ENCODE measurements at regions not wholly inside any gene's neighbourhood (a gene's known extent, or its start where the extent isn't known, plus 50 kb on each side); places are given as distances from the start of the nearest gene placed in this dataset.

DNA sequence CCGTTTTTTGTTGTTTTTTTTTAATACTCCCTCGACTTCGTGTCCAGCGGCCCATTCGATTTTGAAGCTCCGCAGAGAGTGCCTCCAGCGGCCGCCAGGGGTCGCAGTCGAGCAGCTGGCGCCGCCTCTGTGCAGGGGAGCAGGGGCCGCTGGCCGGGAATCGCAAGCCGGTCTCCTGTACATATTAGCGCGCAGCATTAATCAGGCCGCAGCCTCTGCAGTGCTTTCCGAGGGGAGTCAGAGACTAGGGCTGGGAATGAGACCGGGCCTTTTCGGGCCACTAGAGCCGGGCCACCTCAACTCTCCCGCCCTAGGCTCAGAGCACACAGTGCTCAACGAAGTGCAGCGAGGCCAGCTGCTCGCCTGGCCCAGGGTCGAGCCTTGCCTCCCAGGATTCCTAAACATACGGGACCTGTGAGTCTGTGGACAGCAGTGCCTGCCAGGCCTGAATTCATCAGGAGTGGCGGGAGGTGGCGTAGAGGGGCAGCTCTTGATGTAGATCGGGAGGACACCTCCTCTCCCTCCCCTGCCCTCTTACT, 81.8 kb downstream of the EMP1 start:
- no peak overlapping the region for H3K9ac ChIP-seq (ENCODE audit: low read length)
- peaks cover 60% of the 10 kb centered on the region for H3K27me3 ChIP-seq (ENCODE audit: low read length)
- no peaks in the 10 kb centered on the region for H3F3A ChIP-seq (ENCODE audit: low read length, unreplicated experiment)
- POLR2A ChIA-PET (ENCODE audit: unreplicated experiment), result no interaction called here
- H3K36me3 ChIP-seq (ENCODE audit: low read depth, low read length), result no peaks in the 10 kb centered on the region
- no peaks in the 10 kb centered on the region for H3K4me1 ChIP-seq (ENCODE audit: insufficient read depth, low read length)
- DNase-seq, result peak; percentile 69
- no peak overlapping the region; the same call in 1 of the 2 replicates for H2AFZ ChIP-seq (ENCODE audit: low read length)
- no peak overlapping the region for H3K27ac ChIP-seq (ENCODE audit: low read length)
- no peaks in the 10 kb centered on the region for H3K9me3 ChIP-seq (ENCODE audit: low read length)
- CTCF ChIA-PET, result interaction anchor here (0.6 to 1.0 kb wide), 3 partner anchors 66 to 266 kb away, joined by 3 to 7 read pairs (median 3); no protein-coding TSS in a partner anchor
- no peak for TF ChIP-seq EZH2 (IDR thresholded peaks at IDR 0.05; ENCODE audit: low read length, unreplicated experiment)
- TF ChIP-seq, protein P1, sequence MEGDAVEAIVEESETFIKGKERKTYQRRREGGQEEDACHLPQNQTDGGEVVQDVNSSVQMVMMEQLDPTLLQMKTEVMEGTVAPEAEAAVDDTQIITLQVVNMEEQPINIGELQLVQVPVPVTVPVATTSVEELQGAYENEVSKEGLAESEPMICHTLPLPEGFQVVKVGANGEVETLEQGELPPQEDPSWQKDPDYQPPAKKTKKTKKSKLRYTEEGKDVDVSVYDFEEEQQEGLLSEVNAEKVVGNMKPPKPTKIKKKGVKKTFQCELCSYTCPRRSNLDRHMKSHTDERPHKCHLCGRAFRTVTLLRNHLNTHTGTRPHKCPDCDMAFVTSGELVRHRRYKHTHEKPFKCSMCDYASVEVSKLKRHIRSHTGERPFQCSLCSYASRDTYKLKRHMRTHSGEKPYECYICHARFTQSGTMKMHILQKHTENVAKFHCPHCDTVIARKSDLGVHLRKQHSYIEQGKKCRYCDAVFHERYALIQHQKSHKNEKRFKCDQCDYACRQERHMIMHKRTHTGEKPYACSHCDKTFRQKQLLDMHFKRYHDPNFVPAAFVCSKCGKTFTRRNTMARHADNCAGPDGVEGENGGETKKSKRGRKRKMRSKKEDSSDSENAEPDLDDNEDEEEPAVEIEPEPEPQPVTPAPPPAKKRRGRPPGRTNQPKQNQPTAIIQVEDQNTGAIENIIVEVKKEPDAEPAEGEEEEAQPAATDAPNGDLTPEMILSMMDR (conservative IDR thresholded peaks at IDR 0.05; ENCODE audit: low read depth, low read length), result peak; percentile 90
- no peaks in the 10 kb centered on the region for H3K9me2 ChIP-seq (replicated peaks; ENCODE audit: low read length)
- no peak overlapping the region for H3K4me2 ChIP-seq (ENCODE audit: low read length)
- H3K79me2 ChIP-seq (ENCODE audit: low read length), result no peaks in the 10 kb centered on the region
- no peaks in the 10 kb centered on the region for H4K20me1 ChIP-seq (ENCODE audit: low read length)
- no peak overlapping the region for H3K4me3 ChIP-seq (ENCODE audit: low read length)
- BruUV-seq (replicated peaks), result no TSS peak
- intact Hi-C loops (cut with micrococcal nuclease), result loop anchor here (1.0 to 5.0 kb wide), 4 partner anchors 84 to 383 kb away; no protein-coding TSS in a partner anchor
- peak; percentile 93 for ATAC-seq

- Histone ChIP-seq H3K4me3 (ENCODE audit: low read length) (no peak overlapping the region), H3K4me1 (ENCODE audit: insufficient read depth, low read length) (no peaks in the 10 kb centered on the region), H3K79me2 (ENCODE audit: low read length) (no peaks in the 10 kb centered on the region), H3K4me2 (ENCODE audit: low read length) (no peak overlapping the region), H4K20me1 (ENCODE audit: low read length) (no peaks in the 10 kb centered on the region), H3K27me3 (ENCODE audit: low read length) (peaks cover 60% of the 10 kb centered on the region), H3K27ac (ENCODE audit: low read length) (no peak overlapping the region), H3K9me2 (replicated peaks; ENCODE audit: low read length) (no peaks in the 10 kb centered on the region), H3F3A (ENCODE audit: low read length, unreplicated experiment) (no peaks in the 10 kb centered on the region), H3K9me3 (ENCODE audit: low read length) (no peaks in the 10 kb centered on the region), H3K36me3 (ENCODE audit: low read depth, low read length) (no peaks in the 10 kb centered on the region), H2AFZ (ENCODE audit: low read length) (no peak overlapping the region), H3K9ac (ENCODE audit: low read length) (no peak overlapping the region)
- no TSS peak for BruUV-seq (replicated peaks)
- CTCF ChIA-PET, result no interaction called here
- intact Hi-C loops (cut with micrococcal nuclease), result loop anchor here (5.0 kb wide), 1 partner anchor 85 kb away; no protein-coding TSS in a partner anchor
- ATAC-seq (no peak), DNase-seq (no peak)
- POLR2A ChIA-PET (ENCODE audit: unreplicated experiment), result no interaction called here
- no peak for TF ChIP-seq EZH2phosphoT487 (IDR thresholded peaks at IDR 0.05; ENCODE audit: borderline replicate concordance, low read length)
- TF ChIP-seq EZH2 (IDR thresholded peaks at IDR 0.05; ENCODE audit: low read length, unreplicated experiment), result no peak
- TF ChIP-seq, protein P1 (conservative IDR thresholded peaks at IDR 0.05; ENCODE audit: low read depth, low read length), result no peak
These were observed 80.8 kb downstream of the EMP1 start for GRCh38 chr12:13277293-13277692.

- CTCF ChIA-PET, result interaction anchor here (0.6 kb wide), 1 partner anchor 19 kb away, joined by 3 read pairs; no protein-coding TSS in a partner anchor
- no peaks in the 10 kb centered on the region for H3K9me3 ChIP-seq (ENCODE audit: low read length)
These were observed 78.9 kb downstream of the EMP1 start for GRCh38 chr12:13275241-13276085.

More at GRCh38 chr12:13275241-13276085, 78.9 kb downstream of the EMP1 start:
- Histone ChIP-seq H3K27ac (ENCODE audit: low read length) (no peak overlapping the region), H3K27me3 (ENCODE audit: low read length) (peaks cover 70% of the 10 kb centered on the region), H3F3A (ENCODE audit: low read length, unreplicated experiment) (no peaks in the 10 kb centered on the region), H3K79me2 (ENCODE audit: low read length) (no peaks in the 10 kb centered on the region), H3K36me3 (ENCODE audit: low read depth, low read length) (no peaks in the 10 kb centered on the region), H3K9ac (ENCODE audit: low read length) (no peak overlapping the region), H3K4me3 (ENCODE audit: low read length) (no peak overlapping the region), H2AFZ (ENCODE audit: low read length) (no peak overlapping the region), H3K4me1 (ENCODE audit: insufficient read depth, low read length) (no peaks in the 10 kb centered on the region), H3K9me2 (replicated peaks; ENCODE audit: low read length) (no peaks in the 10 kb centered on the region), H3K4me2 (ENCODE audit: low read length) (no peak overlapping the region), H4K20me1 (ENCODE audit: low read length) (no peaks in the 10 kb centered on the region)
- DNase-seq (no peak), ATAC-seq (no peak)
- POLR2A ChIA-PET (ENCODE audit: unreplicated experiment), result no interaction called here
- BruUV-seq (replicated peaks), result no TSS peak
- intact Hi-C loops (cut with micrococcal nuclease), result loop anchor here (5.0 kb wide), 1 partner anchor 87 kb away; no protein-coding TSS in a partner anchor
- TF ChIP-seq, protein P1 (conservative IDR thresholded peaks at IDR 0.05; ENCODE audit: low read depth, low read length), result no peak
- no peak for TF ChIP-seq EZH2 (IDR thresholded peaks at IDR 0.05; ENCODE audit: low read length, unreplicated experiment)
- no peak for TF ChIP-seq EZH2phosphoT487 (IDR thresholded peaks at IDR 0.05; ENCODE audit: borderline replicate concordance, low read length)
